Common myeloid progenitor, CD34-positive (primary cell): ENCODE measurements at regions not wholly inside any gene's neighbourhood (a gene's known extent, or its start where the extent isn't known, plus 50 kb on each side); places are given as distances from the start of the nearest gene placed in this dataset.

Experiments
- CTCF ChIA-PET: fragments of 350-600 bp; sonication (Branson Sonifier 250); formaldehyde crosslinking; loops from one replicate; lab custom pipeline; 2021; ENCODE audit warnings: antibody characterized with exemption; lab: Charles Lee
- POLR2A ChIA-PET: fragments of 350-600 bp; sonication (Branson Sonifier 250); formaldehyde crosslinking; loops from one replicate; lab custom pipeline; 2021; ENCODE audit warnings: antibody characterized with exemption; lab: Charles Lee
- DNase-seq, 3 donors: peaks; one replicate each; pipeline versions ENCODE4 v3.0.0 to v3.0.0-alpha.2; 2013
- H3K27ac ChIP-seq, 2 experiments: 1 replicate in 1 of 2; 2 replicates in 1 of 2; pipeline ENCODE4 v1.7.0; 2013; ENCODE audit warnings: inconsistent platforms in 2 of 2, low read length in 2 of 2, mild to moderate bottlenecking in 2 of 2, low read depth in 1 of 2, moderate library complexity in 1 of 2; ENCODE audit not compliant: severe bottlenecking in 2 of 2, insufficient read depth in 1 of 2, poor library complexity in 1 of 2
- H3K27me3 ChIP-seq, 5 experiments: replicated peaks in 2 of 5; 1 replicate in 3 of 5; 2 replicates in 2 of 5; pipeline versions ENCODE4 v1.6.1 to v1.7.0; 2013; ENCODE audit warnings: low read length in 4 of 5, mild to moderate bottlenecking in 2 of 5, moderate library complexity in 2 of 5, inconsistent platforms in 1 of 5; ENCODE audit not compliant: insufficient read depth in 5 of 5, control insufficient read depth in 4 of 5
- H3K36me3 ChIP-seq, 4 experiments: 1 replicate in 2 of 4; 2 replicates in 2 of 4; pipeline versions ENCODE4 v1.6.1 to v1.7.0; 2013; ENCODE audit warnings: low read length in 3 of 4, control low read depth in 1 of 4, mild to moderate bottlenecking in 1 of 4; ENCODE audit not compliant: control insufficient read depth in 4 of 4, insufficient read depth in 4 of 4
- H3K4me1 ChIP-seq, 4 experiments: 1 replicate in 3 of 4; 2 replicates in 1 of 4; pipeline versions ENCODE4 v1.6.1 to v1.7.1; 2013; ENCODE audit warnings: low read length in 3 of 4, mild to moderate bottlenecking in 3 of 4, control low read depth in 1 of 4, inconsistent platforms in 1 of 4, moderate library complexity in 1 of 4; ENCODE audit not compliant: control insufficient read depth in 4 of 4, insufficient read depth in 4 of 4; ENCODE audit errors: control extremely low read depth in 1 of 4
- H3K4me3 ChIP-seq, 7 experiments: 1 replicate in 4 of 7; 2 replicates in 3 of 7; pipeline versions ENCODE4 v1.5.1 to v1.7.0; 2013; ENCODE audit warnings: mild to moderate bottlenecking in 7 of 7, low read length in 6 of 7, moderate library complexity in 6 of 7, inconsistent platforms in 2 of 7, low read depth in 2 of 7, control low read depth in 1 of 7; ENCODE audit not compliant: insufficient read depth in 4 of 7, control insufficient read depth in 1 of 7; ENCODE audit errors: extremely low read depth in 1 of 7
- H3K9me3 ChIP-seq, 5 experiments: 1 replicate in 4 of 5; 2 replicates in 1 of 5; pipeline versions ENCODE4 v1.6.1 to v1.7.1; 2013; ENCODE audit warnings: low read length in 4 of 5, mild to moderate bottlenecking in 2 of 5, inconsistent platforms in 1 of 5, low read depth in 1 of 5, moderate library complexity in 1 of 5; ENCODE audit not compliant: control insufficient read depth in 4 of 5, insufficient read depth in 2 of 5; ENCODE audit errors: control extremely low read depth in 1 of 5
- WGBS: methylation state at CpG from one replicate; pipeline ENCODE4 v1.1.5; 2013; ENCODE audit not compliant: insufficient coverage; 5-methylcytosine and 5-hydroxymethylcytosine counted together

GRCh38 chr6:19515939-19516338 is 321.2 kb upstream of the ID4 start:
- ChIA-PET CTCF (no interaction called here), POLR2A (no interaction called here)
- 94% methylated on average over 4 of the region's 4 CpGs for WGBS

GRCh38 chr6:19519941-19520340 is 317.2 kb upstream of the ID4 start:
- Histone ChIP-seq H3K36me3 (no peaks in the 10 kb centered on the region), H3K4me1 (no peaks in the 10 kb centered on the region), H3K9me3 (peaks cover 0 to 14% (median 6%) of the 10 kb centered on the region in 5 experiments), H3K27ac (no peak overlapping the region), H3K4me3 (no peak overlapping the region), H3K27me3 (no peaks in the 10 kb centered on the region)
- no CpG with 5 or more reads among the region's 2 CpGs for WGBS
- CTCF ChIA-PET = no interaction called here
- DNase-seq = no peak
- POLR2A ChIA-PET = no interaction called here

More at GRCh38 chr6:19515939-19516338, 321.2 kb upstream of the ID4 start:
- Histone ChIP-seq H3K9me3 (peaks cover 0 to 23% (median 10%) of the 10 kb centered on the region in 5 experiments), H3K36me3 (no peaks in the 10 kb centered on the region), H3K4me3 (no peak overlapping the region), H3K27me3 (no peaks in the 10 kb centered on the region), H3K27ac (no peak overlapping the region), H3K4me1 (no peaks in the 10 kb centered on the region)
- DNase-seq = no peak

- no peaks in the 10 kb centered on the region for H3K4me1 ChIP-seq
- WGBS = 100% methylated on average over 2 of the region's 2 CpGs
- no peak for DNase-seq
- H3K4me3 ChIP-seq = no peak overlapping the region
- ChIA-PET CTCF (no interaction called here), POLR2A (interaction anchor here (0.7 kb wide), 1 partner anchor 310 kb away, joined by 3 read pairs; no protein-coding TSS in a partner anchor)
- no peaks in the 10 kb centered on the region for H3K36me3 ChIP-seq
- no peaks in the 10 kb centered on the region for H3K27me3 ChIP-seq
- H3K27ac ChIP-seq = no peak overlapping the region
- no peaks in the 10 kb centered on the region for H3K9me3 ChIP-seq
These were observed 312.6 kb upstream of the ID4 start for GRCh38 chr6:19524366-19525186.

GRCh38 chr6:19525673-19526072 is 311.5 kb upstream of the ID4 start:
- no peak for DNase-seq
- Histone ChIP-seq H3K4me3 (no peak overlapping the region), H3K4me1 (no peaks in the 10 kb centered on the region), H3K9me3 (no peaks in the 10 kb centered on the region), H3K27me3 (no peaks in the 10 kb centered on the region), H3K27ac (no peak overlapping the region), H3K36me3 (no peaks in the 10 kb centered on the region)
- ChIA-PET POLR2A (no interaction called here), CTCF (no interaction called here)
- WGBS = 94% methylated on average over 2 of the region's 3 CpGs

- ChIA-PET POLR2A (no interaction called here), CTCF (no interaction called here)
- Histone ChIP-seq H3K27me3 (no peaks in the 10 kb centered on the region), H3K4me1 (no peaks in the 10 kb centered on the region), H3K4me3 (no peak overlapping the region), H3K9me3 (no peaks in the 10 kb centered on the region), H3K27ac (no peak overlapping the region), H3K36me3 (no peaks in the 10 kb centered on the region)
- DNase-seq = no peak
- WGBS = no CpG with 5 or more reads among the region's 1 CpG
These were observed 307.0 kb upstream of the ID4 start for GRCh38 chr6:19530188-19530587.

- no CpG with 5 or more reads among the region's 2 CpGs for WGBS
- H3K9me3 ChIP-seq = no peaks in the 10 kb centered on the region
- no peak overlapping the region for H3K4me3 ChIP-seq
- no peaks in the 10 kb centered on the region for H3K27me3 ChIP-seq
- CTCF ChIA-PET = no interaction called here
- POLR2A ChIA-PET = no interaction called here
- no peaks in the 10 kb centered on the region for H3K4me1 ChIP-seq
- H3K36me3 ChIP-seq = no peaks in the 10 kb centered on the region
- DNase-seq = no peak
- no peak overlapping the region for H3K27ac ChIP-seq
These were observed 301.8 kb upstream of the ID4 start for GRCh38 chr6:19535351-19535750.

GRCh38 chr6:19536838-19537237 is 300.3 kb upstream of the ID4 start:
- H3K27me3 ChIP-seq = no peaks in the 10 kb centered on the region
- H3K4me3 ChIP-seq = no peak overlapping the region
- H3K27ac ChIP-seq = no peak overlapping the region
- ChIA-PET POLR2A (no interaction called here), CTCF (no interaction called here)
- DNase-seq = no peak
- no peaks in the 10 kb centered on the region for H3K9me3 ChIP-seq
- H3K36me3 ChIP-seq = no peaks in the 10 kb centered on the region
- no peaks in the 10 kb centered on the region for H3K4me1 ChIP-seq
- WGBS = 93% methylated on average over 3 of the region's 3 CpGs
